22Rv1 (cell line): ENCODE measurements at regions not wholly inside any gene's neighbourhood (a gene's known extent, or its start where the extent isn't known, plus 50 kb on each side); places are given as distances from the start of the nearest gene placed in this dataset.

Source experiments
- CTCF ChIP-seq: fragments of 450-650 bp; IDR thresholded peaks from 2 replicates; pipeline ENCODE4 v1.5.1; 2017; ENCODE audit warnings: mild to moderate bottlenecking
- ZFX ChIP-seq: fragments of 450-650 bp; IDR thresholded peaks from 2 replicates; pipeline ENCODE4 v1.6.1; 2017; ENCODE audit warnings: antibody characterized with exemption, borderline replicate concordance

- TF ChIP-seq CTCF (no peak), ZFX (no peak)
Observed at GRCh38 chr10:108411206-108411605, 1246.7 kb upstream of the SORCS1 start.
